ENCODE measurements at regions not wholly inside any gene's neighbourhood (a gene's known extent, or its start where the extent isn't known, plus 50 kb on each side); places are given as distances from the start of the nearest gene placed in this dataset.

GRCh38 chr12:34396006-34396860 lies 373.9 kb downstream of the ALG10 start:
- no peak for DNase-seq (ENCODE audit: low spot score)

GRCh38 chr12:34396861-34397590 lies 374.7 kb downstream of the ALG10 start:
- no peak for DNase-seq (ENCODE audit: low spot score)

- DNase-seq (ENCODE audit: low spot score) = no peak
Measured at GRCh38 chr12:34397591-34398365, 375.5 kb downstream of the ALG10 start.

GRCh38 chr12:34398366-34398705 lies 376.0 kb downstream of the ALG10 start:
- no peak for DNase-seq (ENCODE audit: low spot score)

- peak; percentile 0 for DNase-seq (ENCODE audit: low spot score)
Measured at GRCh38 chr12:34398706-34399630, 376.7 kb downstream of the ALG10 start.

- peak; percentile 0 for DNase-seq (ENCODE audit: low spot score)
Measured at GRCh38 chr12:34399631-34400410, 377.5 kb downstream of the ALG10 start.

GRCh38 chr12:34400411-34400881 lies 378.1 kb downstream of the ALG10 start:
- DNase-seq (ENCODE audit: low spot score) = peak; percentile 1

- peak; percentile 0 for DNase-seq (ENCODE audit: low spot score)
Measured at GRCh38 chr12:34400986-34401658, 378.8 kb downstream of the ALG10 start.

- DNase-seq (ENCODE audit: low spot score) = no peak
Measured at GRCh38 chr12:34401659-34402227, 379.4 kb downstream of the ALG10 start.

- no peak for DNase-seq (ENCODE audit: low spot score)
Measured at GRCh38 chr12:34402228-34402898, 380.1 kb downstream of the ALG10 start.

GRCh38 chr12:34402899-34403705 lies 380.8 kb downstream of the ALG10 start:
- DNase-seq (ENCODE audit: low spot score) = no peak

GRCh38 chr12:34403706-34404376 lies 381.5 kb downstream of the ALG10 start:
- DNase-seq (ENCODE audit: low spot score) = no peak

- no peak for DNase-seq (ENCODE audit: low spot score)
Measured at GRCh38 chr12:34404377-34405285, 382.3 kb downstream of the ALG10 start.

- DNase-seq (ENCODE audit: low spot score) = no peak
Measured at GRCh38 chr12:34405286-34406227, 383.3 kb downstream of the ALG10 start.

GRCh38 chr12:34406228-34406995 lies 384.1 kb downstream of the ALG10 start:
- no peak for DNase-seq (ENCODE audit: low spot score)

Measured in CD4-positive, alpha-beta T cell treated with Interleukin-6 at 100 ng/mL for 8 hours (primary cell).